ENCODE measurements at regions not wholly inside any gene's neighbourhood (a gene's known extent, or its start where the extent isn't known, plus 50 kb on each side); places are given as distances from the start of the nearest gene placed in this dataset.

DNA sequence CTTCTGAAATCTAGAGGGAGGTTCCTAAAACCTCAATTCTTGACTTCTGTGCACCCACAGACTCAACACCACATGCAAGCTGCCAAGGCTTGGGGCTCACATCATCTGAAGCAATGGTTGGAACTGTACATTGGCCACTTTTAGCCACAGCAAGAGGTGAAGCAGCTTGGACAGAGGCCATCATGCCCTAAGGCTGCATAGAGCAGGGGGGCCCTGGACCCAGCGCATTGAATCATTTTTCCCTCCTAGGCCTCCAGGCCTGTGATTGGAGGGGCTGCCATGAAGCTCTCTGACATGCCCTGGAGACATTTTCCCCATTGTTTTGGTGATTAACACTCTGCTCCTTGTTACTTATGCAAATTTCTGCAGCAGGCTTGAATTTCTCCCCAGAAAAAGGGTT, 145.9 kb downstream of the C6orf118 start:
- H3K36me3 ChIP-seq (ENCODE audit: control insufficient read depth, insufficient read depth, low read length) = no peaks in the 10 kb centered on the region
- ChIA-PET POLR2A (no interaction called here), CTCF (ENCODE audit: low intra/inter-chr PET ratio) (no interaction called here)
- no peak overlapping the region for H3K27ac ChIP-seq (ENCODE audit: extremely low read depth, low read depth, low read length)
- H3K9ac ChIP-seq (ENCODE audit: insufficient read depth in 1 of 2, low read depth in 2 of 2, low read length in 2 of 2) = no peak overlapping the region
- DNase-seq (ENCODE audit: extremely low read depth in 1 of 4, low spot score in 3 of 4) (no peak), ATAC-seq (no peak), FAIRE-seq (no peak)
- H3K27me3 ChIP-seq (ENCODE audit: control insufficient read depth in 2 of 2, insufficient read depth in 2 of 2, low read length in 2 of 2) = no peaks in the 10 kb centered on the region
- H3K9me3 ChIP-seq (replicated peaks; ENCODE audit: control insufficient read depth, insufficient read depth, low read depth, low read length) = peaks cover 2% of the 10 kb centered on the region
- no peak overlapping the region for H3K4me3 ChIP-seq
- no peaks in the 10 kb centered on the region for H4K20me1 ChIP-seq (replicated peaks; ENCODE audit: control insufficient read depth, insufficient read depth, low read length)
- no peaks in the 10 kb centered on the region for H3K4me1 ChIP-seq (replicated peaks in 1 of 2; ENCODE audit: control insufficient read depth in 2 of 2, insufficient read depth in 2 of 2, low read length in 2 of 2)
- no TSS peak for BruUV-seq (replicated peaks)
- in situ Hi-C loops (cut with MboI) = no loop called here
- H3K9me1 ChIP-seq (ENCODE audit: control insufficient read depth, insufficient read depth, low read length) = no peaks in the 10 kb centered on the region
- intact Hi-C loops (cut with micrococcal nuclease) = no loop called here
- 0% methylated on average over 1 of the region's 1 CpG for WGBS (ENCODE audit: insufficient coverage, low coverage, missing lambda C conversion rate)
- H3K4me2 ChIP-seq (ENCODE audit: insufficient read depth, low read length) = no peak overlapping the region
- no peaks in the 10 kb centered on the region for H3K79me2 ChIP-seq (ENCODE audit: control insufficient read depth, insufficient read depth, low read length)
- H2AFZ ChIP-seq (ENCODE audit: low read depth, low read length) = no peak overlapping the region
- TF ChIP-seq, protein P1, sequence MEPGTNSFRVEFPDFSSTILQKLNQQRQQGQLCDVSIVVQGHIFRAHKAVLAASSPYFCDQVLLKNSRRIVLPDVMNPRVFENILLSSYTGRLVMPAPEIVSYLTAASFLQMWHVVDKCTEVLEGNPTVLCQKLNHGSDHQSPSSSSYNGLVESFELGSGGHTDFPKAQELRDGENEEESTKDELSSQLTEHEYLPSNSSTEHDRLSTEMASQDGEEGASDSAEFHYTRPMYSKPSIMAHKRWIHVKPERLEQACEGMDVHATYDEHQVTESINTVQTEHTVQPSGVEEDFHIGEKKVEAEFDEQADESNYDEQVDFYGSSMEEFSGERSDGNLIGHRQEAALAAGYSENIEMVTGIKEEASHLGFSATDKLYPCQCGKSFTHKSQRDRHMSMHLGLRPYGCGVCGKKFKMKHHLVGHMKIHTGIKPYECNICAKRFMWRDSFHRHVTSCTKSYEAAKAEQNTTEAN (CRISPR knock-in tag; IDR thresholded peaks at IDR 0.05) = no peak
- TF ChIP-seq SMARCB1 (IDR thresholded peaks at IDR 0.05; ENCODE audit: insufficient read length, low read depth) (no peak), BCLAF1 (IDR thresholded peaks at IDR 0.05; ENCODE audit: borderline replicate concordance in 1 of 2, control insufficient read depth in 1 of 2, low read depth in 2 of 2, low read length in 1 of 2) (no peak), CEBPG (CRISPR knock-in tag; IDR thresholded peaks at IDR 0.05) (no peak), CEBPG (tag; conservative IDR thresholded peaks at IDR 0.05 in 1 of 2, IDR thresholded peaks at IDR 0.05 in 1 of 2) (no peak), ZNF274 (IDR thresholded peaks at IDR 0.05; ENCODE audit: borderline replicate concordance, low read depth, low read length) (no peak), TAF7 (tag; IDR thresholded peaks at IDR 0.05) (no peak), NELFE (IDR thresholded peaks at IDR 0.05; ENCODE audit: insufficient read depth, insufficient read length) (no peak), CBX5 (IDR thresholded peaks at IDR 0.05; ENCODE audit: borderline replicate concordance, low read depth) (no peak)

Measured in K562 (cell line).